ENCODE measurements at regions not wholly inside any gene's neighbourhood (a gene's known extent, or its start where the extent isn't known, plus 50 kb on each side); places are given as distances from the start of the nearest gene placed in this dataset.
A peak's percentile ranks its signal among the peaks of the same experiment; 100 is the strongest.

DNA sequence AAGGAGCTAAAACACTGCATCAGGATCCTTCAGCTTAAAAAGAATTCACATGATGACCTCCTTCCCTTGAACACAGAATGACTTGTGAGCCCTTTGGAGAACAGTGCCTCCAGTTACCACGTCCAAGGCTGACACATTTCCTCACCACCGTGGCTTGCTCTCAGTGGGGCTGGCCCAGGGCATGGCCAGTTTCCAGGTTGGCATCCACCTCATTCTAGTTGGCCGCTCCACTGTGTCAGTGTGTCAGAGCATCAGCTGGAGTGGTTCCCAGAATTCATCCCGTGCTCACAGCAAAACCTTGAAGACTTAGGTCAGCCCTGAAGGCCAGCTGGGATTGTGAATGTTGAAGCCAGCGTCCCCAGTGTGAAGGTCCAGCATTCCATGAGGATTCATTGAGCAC, 158.5 kb downstream of the INSIG2 start:
- in situ Hi-C loops (cut with HindIII; ENCODE audit: low pct_unique_long_range_greater_than_20kb, low sequenced_read_pairs): no loop called here
- DNase-seq (ENCODE audit: low read depth, low spot score): peak; percentile 8

DNA sequence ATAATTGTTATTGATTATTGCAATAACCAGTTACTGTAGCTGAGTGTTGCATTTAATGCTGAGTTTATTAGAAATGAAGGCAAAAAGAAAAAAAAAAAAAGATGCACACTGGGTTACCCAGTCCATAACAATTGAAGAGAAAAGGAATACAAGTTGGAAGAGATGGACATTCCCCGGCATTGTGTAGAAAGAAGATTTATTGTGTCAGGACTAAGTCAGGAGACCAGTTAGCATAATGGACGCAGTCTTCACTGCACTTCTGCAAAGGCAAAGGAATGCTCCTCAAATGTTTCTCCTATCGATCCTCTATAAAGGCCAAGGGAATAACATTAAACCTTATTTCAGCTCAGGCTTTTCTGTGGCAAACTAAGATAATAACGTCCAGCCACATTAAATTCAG, 157.8 kb downstream of the INSIG2 start:
- peak; percentile 24 for DNase-seq (ENCODE audit: low read depth, low spot score)
- in situ Hi-C loops (cut with HindIII; ENCODE audit: low pct_unique_long_range_greater_than_20kb, low sequenced_read_pairs): no loop called here

DNA sequence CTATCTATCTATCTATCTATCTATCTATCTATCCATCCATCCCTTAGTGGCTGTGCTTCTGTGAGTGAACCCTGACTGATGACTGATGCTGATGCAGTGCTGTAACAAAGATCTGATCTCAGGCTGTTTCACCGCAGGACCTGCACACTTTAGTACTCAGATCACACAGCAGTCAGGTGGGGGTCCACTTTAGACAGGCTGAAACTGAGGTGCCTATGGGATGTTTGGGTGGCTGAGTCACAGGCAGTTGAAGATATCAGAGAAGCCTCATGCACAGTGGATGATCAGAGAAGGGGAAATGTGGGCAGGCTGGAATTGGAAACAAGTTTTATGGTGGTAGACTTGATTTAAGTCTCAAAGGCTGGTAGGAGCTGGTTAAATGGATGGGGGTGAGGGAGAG, 156.4 kb downstream of the INSIG2 start:
- DNase-seq (ENCODE audit: low read depth, low spot score): no peak

DNA sequence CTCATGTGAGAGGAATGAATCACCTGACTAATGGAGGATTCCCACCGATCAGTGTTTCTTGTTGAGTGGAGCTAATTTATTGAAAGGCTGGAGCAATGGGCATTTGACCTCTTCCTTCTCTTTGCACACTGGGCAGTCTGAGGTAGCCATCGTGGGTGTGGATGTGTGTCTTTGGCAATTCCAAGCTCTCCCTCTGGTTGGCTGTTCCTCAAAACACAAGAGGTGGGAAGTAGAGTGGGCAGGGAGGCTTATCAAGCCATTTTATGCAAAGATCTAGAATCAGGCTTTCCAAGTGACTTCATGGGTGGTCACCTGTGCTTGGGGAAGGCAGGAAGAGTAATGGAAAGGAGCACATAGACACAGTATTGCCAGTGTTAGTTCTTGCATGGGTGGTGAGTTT, 154.8 kb downstream of the INSIG2 start:
- in situ Hi-C loops (cut with HindIII; ENCODE audit: low pct_unique_long_range_greater_than_20kb, low sequenced_read_pairs): no loop called here
- no peak for DNase-seq (ENCODE audit: low read depth, low spot score)

More for the DNA sequence above, 156.4 kb downstream of the INSIG2 start:
- in situ Hi-C loops (cut with HindIII; ENCODE audit: low pct_unique_long_range_greater_than_20kb, low sequenced_read_pairs): no loop called here

DNA sequence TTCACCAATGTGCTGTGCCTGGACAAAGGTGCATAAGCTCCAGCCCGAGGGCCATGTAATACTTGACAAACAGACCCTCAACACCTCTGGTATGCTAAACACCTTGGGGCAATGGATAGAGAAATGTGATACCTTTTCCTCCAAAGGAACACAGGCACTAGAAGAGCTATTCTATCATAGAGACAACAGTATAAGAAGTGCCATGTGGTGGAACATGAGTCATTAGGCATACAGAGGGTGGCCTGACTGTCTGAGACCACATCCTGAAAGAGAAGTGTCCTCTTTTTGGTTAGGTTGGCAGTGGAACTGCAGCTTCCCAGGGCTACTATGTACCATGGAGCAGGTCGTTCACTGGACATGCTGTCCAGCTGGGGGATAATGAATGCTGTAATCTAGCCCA, 153.9 kb downstream of the INSIG2 start:
- no peak for DNase-seq (ENCODE audit: low read depth, low spot score)
- in situ Hi-C loops (cut with HindIII; ENCODE audit: low pct_unique_long_range_greater_than_20kb, low sequenced_read_pairs): no loop called here

DNA sequence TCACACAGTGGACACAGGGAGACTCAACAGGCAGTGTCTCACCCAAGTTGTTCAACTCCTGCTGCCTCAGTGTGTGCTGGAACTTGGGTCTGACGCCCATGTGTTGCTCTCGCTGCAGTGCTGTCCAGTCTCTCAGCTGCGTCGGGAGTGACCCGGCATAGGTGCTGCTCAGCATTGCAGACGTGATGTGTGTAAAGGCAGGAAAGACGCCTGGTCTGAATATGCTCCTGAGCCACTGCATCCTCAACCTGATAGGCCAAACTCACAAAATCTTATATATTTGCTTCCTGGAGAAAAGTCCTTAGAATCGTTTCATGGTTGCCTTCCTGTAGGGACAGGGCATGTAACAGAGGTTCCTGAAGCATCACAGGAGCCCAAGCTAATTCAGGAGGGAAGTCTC, 152.9 kb downstream of the INSIG2 start:
- no peak for DNase-seq (ENCODE audit: low read depth, low spot score)
- in situ Hi-C loops (cut with HindIII; ENCODE audit: low pct_unique_long_range_greater_than_20kb, low sequenced_read_pairs): no loop called here

DNA sequence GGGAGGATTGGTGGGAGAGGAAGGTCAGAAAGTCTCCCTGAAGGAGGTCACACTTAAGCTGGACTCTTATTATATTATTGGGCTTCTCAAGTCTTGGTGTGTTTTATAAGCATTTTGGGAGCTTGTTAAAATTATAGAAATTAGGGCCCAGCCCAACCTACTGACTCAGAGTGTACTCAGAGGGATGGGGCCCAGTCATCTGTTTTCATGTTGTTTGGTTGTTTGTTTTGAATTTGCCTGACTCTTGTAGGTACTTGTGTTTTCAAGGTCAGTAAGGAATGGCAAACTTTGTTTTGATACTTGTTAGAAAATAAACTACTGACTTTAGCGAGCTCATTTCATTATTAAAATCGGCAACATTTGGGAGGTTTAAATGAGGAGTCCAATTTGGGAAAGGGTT, 152.0 kb downstream of the INSIG2 start:
- no peak for DNase-seq (ENCODE audit: low read depth, low spot score)
- in situ Hi-C loops (cut with HindIII; ENCODE audit: low pct_unique_long_range_greater_than_20kb, low sequenced_read_pairs): no loop called here

DNA sequence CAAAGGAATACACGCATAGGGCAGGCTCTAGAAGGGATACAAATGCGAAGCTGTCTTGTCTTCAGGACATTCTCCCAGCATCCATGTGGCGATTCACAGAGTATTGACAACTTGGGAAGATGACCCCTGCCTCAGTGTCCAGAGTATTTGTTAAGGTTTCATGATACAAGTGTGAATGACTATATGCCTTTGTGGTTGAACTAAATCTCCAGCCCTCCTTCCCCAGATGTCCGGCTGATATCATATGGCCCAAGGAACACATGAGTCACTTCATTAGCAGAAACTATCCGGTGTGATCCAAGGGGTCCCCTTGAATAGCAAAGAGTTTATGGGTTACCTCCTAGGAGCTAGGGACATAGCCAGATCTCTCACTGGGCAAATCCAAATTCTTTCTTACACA, 151.0 kb downstream of the INSIG2 start:
- in situ Hi-C loops (cut with HindIII; ENCODE audit: low pct_unique_long_range_greater_than_20kb, low sequenced_read_pairs): no loop called here
- DNase-seq (ENCODE audit: low read depth, low spot score): no peak

DNA sequence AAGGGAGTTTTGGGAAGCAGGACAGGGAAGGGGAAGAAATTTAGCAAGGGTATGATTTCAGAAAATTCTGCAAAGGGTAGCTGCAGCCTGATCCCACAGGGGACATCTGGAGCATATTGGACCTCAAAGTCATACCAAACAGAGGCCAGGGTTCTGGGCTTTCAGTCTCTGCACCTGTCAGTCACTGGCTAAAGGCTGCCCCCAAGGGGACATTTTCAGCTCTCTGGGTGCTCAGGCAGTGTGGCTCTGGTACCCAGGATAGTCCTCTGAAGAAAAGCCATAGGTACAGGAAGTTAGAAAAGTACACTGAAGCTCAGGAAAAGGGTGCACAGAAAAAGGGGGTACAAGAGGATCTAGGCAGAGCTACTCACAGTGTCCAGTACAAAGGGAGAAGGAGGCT, 149.2 kb downstream of the INSIG2 start:
- no peak for DNase-seq (ENCODE audit: low read depth, low spot score)
- in situ Hi-C loops (cut with HindIII; ENCODE audit: low pct_unique_long_range_greater_than_20kb, low sequenced_read_pairs): no loop called here

DNA sequence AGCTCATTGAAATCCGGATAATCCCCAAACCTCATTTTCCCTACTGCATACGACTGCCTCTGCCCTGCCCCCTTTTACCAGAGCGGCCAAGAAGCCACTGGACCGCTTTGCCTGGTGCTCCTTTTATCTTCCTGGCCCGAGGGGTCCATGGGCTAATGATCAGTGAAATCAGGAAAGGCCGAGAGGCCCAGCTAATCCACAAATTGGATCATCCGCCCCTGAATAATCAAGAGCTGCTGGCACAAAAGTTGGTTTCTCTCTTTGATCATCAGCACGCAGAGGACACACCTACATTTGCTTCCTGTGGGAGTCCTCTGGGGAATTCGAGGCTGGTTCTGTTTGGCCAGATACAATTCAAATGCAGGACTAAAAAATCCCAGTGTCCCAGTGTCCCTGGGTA, 144.5 kb downstream of the INSIG2 start:
- no peak for DNase-seq (ENCODE audit: low read depth, low spot score)
- in situ Hi-C loops (cut with HindIII; ENCODE audit: low pct_unique_long_range_greater_than_20kb, low sequenced_read_pairs): no loop called here

DNA sequence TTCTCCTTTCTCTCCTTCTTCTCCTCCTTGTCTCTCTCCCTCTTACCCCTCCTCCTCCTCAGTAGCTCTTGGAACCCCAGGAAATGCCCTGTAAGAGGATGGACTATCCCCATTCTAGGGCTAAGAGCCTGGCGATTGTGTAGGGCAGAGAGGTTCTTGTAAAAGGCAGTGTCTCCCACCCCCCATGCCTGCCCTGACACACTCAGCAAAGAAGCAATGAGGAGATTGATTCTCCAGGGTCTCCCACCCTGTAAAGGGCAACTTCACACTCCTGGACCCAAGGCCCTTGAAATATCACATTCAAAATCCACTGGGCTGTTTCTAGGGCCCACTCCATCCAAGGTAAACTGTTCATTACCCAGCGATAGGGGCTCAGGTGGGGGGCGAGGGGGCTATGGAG, 144.1 kb downstream of the INSIG2 start:
- in situ Hi-C loops (cut with HindIII; ENCODE audit: low pct_unique_long_range_greater_than_20kb, low sequenced_read_pairs): no loop called here
- no peak for DNase-seq (ENCODE audit: low read depth, low spot score)

DNA sequence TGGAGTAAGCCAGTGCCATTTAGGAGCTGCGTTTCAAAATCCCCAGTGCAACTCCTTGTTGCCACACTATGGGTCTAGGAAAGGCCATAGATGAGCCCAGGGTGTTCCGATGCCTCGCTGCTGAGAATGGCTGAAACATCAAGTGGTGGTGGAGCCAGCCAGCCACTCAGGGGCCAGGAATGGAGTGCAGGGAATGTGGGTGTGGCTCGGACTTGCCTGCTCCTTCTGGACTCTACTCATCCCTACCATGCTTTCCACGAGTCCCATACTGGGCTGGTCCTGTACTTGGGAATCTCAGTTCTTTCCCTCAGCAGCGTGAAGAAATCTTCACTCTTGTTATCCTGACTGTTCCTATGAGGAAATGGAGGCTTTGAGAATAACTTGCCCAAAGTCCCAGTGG, 143.5 kb downstream of the INSIG2 start:
- in situ Hi-C loops (cut with HindIII; ENCODE audit: low pct_unique_long_range_greater_than_20kb, low sequenced_read_pairs): no loop called here
- DNase-seq (ENCODE audit: low read depth, low spot score): no peak

DNA sequence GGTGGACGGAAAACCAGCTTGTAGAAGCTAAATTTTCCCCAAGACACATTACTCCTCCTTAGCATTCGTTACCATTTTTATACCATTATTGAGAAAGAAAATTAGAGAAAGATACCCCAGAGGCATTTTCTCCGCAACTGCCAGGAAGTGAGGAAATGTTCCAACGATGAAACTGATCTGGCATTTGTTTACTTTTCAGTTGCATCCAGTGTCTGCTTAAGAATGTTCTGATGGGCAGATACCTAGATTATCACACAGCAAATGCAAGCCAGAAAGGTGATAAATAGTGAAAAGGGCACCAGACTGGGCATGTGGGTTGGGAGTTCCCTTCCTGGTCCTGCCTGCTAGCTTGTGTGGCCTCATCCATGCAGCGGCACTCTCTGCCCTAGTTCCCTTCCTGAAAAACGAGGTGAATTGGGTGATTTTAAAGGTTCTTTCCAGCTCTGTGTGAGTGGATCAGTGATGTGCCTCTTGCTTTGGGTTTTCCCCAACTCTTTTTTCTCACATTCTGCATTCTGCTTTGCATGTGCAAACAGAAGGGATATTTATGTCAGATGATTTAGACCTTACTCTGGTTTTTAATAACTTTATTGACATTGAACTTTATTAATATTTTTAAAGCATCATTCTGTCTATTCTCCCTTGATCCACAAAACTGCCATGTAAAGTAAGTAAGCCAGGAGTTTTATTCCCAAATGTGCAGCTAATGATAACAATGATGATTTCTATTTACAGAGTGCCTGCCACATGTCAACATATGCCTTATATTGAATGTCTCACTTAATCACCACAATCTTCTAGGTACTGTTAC, 139.6 kb downstream of the INSIG2 start:
- DNase-seq (ENCODE audit: low read depth, low spot score): no peak
- in situ Hi-C loops (cut with HindIII; ENCODE audit: low pct_unique_long_range_greater_than_20kb, low sequenced_read_pairs): no loop called here

DNA sequence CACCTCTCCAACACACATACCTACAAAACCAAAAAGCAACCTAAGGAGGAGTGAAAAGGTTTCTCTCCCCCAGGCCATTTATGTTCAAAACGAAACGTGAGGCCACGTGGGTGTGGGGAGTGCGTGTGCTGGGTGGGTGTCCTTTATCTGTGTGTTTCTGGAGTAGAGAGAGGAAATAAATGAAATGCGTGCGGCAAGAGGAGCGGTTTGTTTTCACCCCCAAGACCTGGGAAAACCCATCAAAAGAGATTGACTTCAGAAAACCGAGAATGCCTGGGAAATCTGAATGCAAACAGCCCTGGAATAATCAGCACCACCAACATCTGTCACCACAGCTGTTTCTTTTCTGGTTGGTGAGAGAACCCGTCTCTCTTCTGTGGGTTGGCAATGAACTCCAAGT, 137.4 kb downstream of the INSIG2 start:
- no peak for DNase-seq (ENCODE audit: low read depth, low spot score)
- in situ Hi-C loops (cut with HindIII; ENCODE audit: low pct_unique_long_range_greater_than_20kb, low sequenced_read_pairs): no loop called here

DNA sequence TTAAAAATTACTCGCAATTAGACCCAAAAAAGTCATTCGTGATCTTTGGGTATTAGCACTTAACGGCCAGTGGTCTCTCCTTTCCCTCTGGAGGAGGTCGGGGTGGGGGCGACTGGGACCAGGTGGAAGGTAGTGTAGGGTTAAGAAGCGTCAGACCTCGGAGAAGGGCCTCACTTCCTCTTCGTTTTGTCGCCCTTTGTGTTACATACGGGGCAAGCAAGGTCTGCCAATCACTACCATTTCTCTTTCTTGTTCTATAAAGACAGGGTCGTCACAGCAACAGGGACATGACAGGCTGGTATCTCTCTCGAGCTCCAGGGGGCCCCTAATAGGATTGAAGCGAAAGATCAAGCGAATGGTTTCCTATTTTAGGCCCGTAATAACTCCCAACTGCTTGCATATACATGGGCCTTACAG, 136.6 kb downstream of the INSIG2 start:
- no peak for DNase-seq (ENCODE audit: low read depth, low spot score)
- in situ Hi-C loops (cut with HindIII; ENCODE audit: low pct_unique_long_range_greater_than_20kb, low sequenced_read_pairs): no loop called here

DNA sequence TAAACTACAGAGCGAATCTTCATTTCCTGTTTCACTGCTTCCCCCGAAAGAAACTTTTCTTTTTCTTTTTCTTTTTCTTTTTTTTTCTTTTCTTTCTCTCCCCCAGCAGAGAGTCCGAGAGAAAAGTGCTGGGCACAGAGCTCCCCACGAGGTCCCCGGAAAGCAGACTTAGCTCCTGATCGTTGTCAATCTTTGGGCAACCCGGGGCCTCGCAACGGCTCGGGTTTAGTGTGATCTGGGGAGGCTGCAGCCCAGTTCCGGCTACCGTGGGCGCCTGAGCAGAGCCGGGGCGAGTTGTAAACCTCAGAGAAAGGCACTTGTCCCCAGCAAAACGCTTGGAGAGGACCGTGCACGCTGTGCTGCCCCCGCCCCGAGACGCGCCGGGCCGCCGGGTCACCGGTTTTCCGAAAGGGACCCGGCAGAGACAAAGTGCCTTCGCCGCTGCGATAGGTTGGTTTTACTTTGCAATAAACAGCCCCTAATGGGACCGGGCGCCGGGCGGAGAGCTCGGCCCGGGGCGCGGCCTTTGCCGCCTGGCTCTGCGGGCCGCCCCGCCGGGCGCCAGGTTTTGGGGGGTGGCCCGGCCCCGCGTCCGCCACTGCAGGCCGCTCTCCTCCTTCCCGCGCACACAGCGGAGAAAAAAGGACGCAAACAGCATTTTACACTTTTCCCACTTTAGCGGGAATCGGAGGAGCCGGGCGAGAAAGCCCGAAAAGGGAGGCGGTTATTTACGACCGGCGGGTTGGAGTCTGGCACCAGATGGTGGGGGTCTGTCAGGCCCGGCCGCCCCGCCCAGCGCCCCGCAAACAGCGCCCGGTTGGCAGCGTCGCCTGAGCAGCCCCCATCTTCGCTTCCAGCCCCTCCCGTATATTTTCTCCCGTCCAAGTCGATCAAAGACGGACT, 136.0 kb downstream of the INSIG2 start:
- DNase-seq (ENCODE audit: low read depth, low spot score): no peak
- in situ Hi-C loops (cut with HindIII; ENCODE audit: low pct_unique_long_range_greater_than_20kb, low sequenced_read_pairs): no loop called here

DNA sequence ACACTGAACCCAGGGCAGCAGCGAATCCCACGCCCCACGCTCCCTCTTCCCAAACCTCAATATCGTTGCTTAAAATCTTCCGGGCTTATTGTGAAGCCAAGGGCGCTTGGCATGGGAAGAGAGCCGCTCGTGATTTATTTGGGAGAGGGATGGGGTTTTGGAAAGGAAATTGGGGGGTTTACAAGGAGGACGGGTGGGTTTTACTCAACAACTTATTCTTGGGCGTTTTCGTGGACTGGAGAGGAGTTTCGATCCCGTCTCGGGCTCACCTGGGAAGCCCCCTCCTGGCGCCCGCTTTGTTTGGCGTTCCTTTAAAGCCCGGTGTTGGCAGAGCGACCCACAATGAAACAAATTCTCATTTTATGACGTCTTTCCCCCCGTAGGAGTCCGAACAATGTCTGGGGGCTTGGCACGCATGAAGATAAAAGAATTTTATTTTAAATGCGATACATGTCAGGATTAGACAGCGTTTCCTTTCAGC, 135.3 kb downstream of the INSIG2 start:
- no peak for DNase-seq (ENCODE audit: low read depth, low spot score)
- in situ Hi-C loops (cut with HindIII; ENCODE audit: low pct_unique_long_range_greater_than_20kb, low sequenced_read_pairs): no loop called here

DNA sequence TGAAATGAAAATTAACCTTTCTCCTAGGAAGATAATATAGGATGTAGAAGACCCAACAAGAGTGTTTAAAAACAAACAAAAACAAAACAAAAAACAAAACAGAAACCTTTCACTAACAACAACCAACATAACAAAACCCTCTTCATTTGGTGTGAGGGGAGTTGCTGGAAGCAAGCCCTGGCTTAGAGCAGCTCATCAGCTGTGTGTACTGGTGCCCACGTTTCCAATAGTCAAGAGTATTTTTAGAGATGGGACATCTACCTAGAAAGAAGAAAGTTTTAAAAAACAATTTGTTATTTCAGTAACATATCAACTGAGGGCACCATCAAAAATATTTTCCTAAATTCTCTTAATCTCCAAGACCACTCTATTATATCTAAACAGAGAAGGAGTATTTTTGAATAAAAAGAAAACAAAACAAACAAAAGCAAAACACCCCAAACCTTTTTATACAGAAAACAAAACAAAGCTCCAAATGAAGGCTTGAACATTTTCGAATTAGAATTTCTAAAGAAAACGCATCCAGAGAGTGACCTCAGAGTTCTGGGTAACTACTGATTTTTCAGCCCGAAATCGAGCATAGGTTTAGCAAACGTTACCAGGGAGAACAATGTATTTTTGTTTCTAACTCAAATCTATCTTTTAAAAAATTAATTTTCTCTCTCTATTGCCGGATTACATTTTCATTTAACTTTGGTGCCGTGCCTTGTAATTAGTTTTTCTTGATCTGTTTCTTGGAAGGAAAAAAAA, 134.6 kb downstream of the INSIG2 start:
- in situ Hi-C loops (cut with HindIII; ENCODE audit: low pct_unique_long_range_greater_than_20kb, low sequenced_read_pairs): no loop called here
- DNase-seq (ENCODE audit: low read depth, low spot score): no peak

All from SK-MEL-5 (cell line).